Hepatocyte (in vitro differentiated cells): ENCODE measurements at regions not wholly inside any gene's neighbourhood (a gene's known extent, or its start where the extent isn't known, plus 50 kb on each side); places are given as distances from the start of the nearest gene placed in this dataset.

Source experiments
- DNase-seq: peaks from one replicate; pipeline ENCODE4 v3.0.0-alpha.2; 2016; ENCODE audit warnings: low spot score
- H2AFZ ChIP-seq: fragments of 200-600 bp; sonication (generic); 2 replicates; pipeline ENCODE4 v1.6.0; 2016; ENCODE audit warnings: antibody characterized with exemption, mild to moderate bottlenecking
- H3K27ac ChIP-seq: fragments of 200-600 bp; sonication (generic); 2 replicates; pipeline ENCODE4 v1.5.1; 2016; ENCODE audit warnings: mild to moderate bottlenecking
- H3K27me3 ChIP-seq: fragments of 200-600 bp; sonication (generic); 2 replicates; pipeline ENCODE4 v1.6.1; 2016
- H3K36me3 ChIP-seq: fragments of 200-600 bp; sonication (generic); replicated peaks from 2 replicates; pipeline ENCODE4 v1.5.1; 2016; ENCODE audit warnings: low read depth; ENCODE audit not compliant: insufficient read depth
- H3K4me1 ChIP-seq: fragments of 200-600 bp; sonication (generic); 2 replicates; pipeline ENCODE4 v1.5.1; 2016; ENCODE audit warnings: mild to moderate bottlenecking, moderate library complexity; ENCODE audit not compliant: insufficient read depth
- H3K4me2 ChIP-seq: fragments of 200-600 bp; sonication (generic); 2 replicates; pipeline ENCODE4 v1.6.0; 2016
- H3K4me3 ChIP-seq: fragments of 200-600 bp; sonication (generic); 2 replicates; pipeline ENCODE4 v1.5.1; 2016; ENCODE audit warnings: mild to moderate bottlenecking
- H3K79me2 ChIP-seq: fragments of 200-600 bp; sonication (generic); 2 replicates; pipeline ENCODE4 v1.6.0; 2017; ENCODE audit warnings: mild to moderate bottlenecking
- H3K9me2 ChIP-seq: fragments of 200-600 bp; sonication (generic); replicated peaks from 2 replicates; pipeline ENCODE4 v1.6.0; 2017; ENCODE audit warnings: mild to moderate bottlenecking; ENCODE audit not compliant: insufficient read depth
- H3K9me3 ChIP-seq: fragments of 200-600 bp; sonication (generic); 2 replicates; pipeline ENCODE4 v1.5.1; 2016; ENCODE audit warnings: low read depth, mild to moderate bottlenecking
- H4K20me1 ChIP-seq: fragments of 200-600 bp; sonication (generic); 2 replicates; pipeline ENCODE4 v1.6.0; 2016; ENCODE audit warnings: mild to moderate bottlenecking; ENCODE audit not compliant: insufficient read depth, poor library complexity, severe bottlenecking
- CTCF ChIP-seq: fragments of 200-600 bp; sonication (generic); IDR thresholded peaks from 2 replicates; pipeline ENCODE4 v1.5.1; 2016; ENCODE audit warnings: antibody characterized with exemption, mild to moderate bottlenecking; ENCODE audit not compliant: poor library complexity
- EZH2 ChIP-seq: fragments of 200-600 bp; sonication (generic); IDR thresholded peaks from 2 replicates; pipeline ENCODE4 v1.6.1; 2016; ENCODE audit warnings: antibody characterized with exemption, mild to moderate bottlenecking, borderline replicate concordance
- EZH2phosphoT487 ChIP-seq: fragments of 200-600 bp; sonication (generic); IDR thresholded peaks from one replicate; pipeline ENCODE4 v1.6.1; 2018; ENCODE audit warnings: antibody characterized with exemption, mild to moderate bottlenecking, low read depth, moderate library complexity; ENCODE audit not compliant: unreplicated experiment, severe bottlenecking
- WGBS: methylation state at CpG from one replicate; pipeline ENCODE4 v1.1.6; 2016; ENCODE audit warnings: low lambda C conversion rate; ENCODE audit errors: missing lambda C conversion rate; 5-methylcytosine and 5-hydroxymethylcytosine counted together

DNA sequence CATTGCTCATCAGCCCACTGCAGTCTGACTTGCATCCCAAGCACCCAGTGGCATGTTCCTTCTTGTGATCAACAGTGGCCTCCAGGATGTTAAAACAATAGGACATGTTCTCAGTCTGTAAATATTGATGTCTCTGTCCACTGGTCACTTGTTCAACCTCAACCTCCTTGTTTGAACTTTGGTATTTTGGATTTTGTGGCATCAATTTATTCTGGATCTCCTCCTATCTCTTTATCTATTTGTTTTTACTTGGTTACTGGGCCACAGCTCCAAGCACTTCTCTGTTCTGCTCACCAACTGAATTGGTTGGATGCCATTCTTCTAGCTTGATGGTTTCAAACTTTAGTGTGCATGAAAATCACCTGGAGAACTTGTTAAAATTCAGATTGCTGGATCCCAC, 1414.8 kb upstream of the CELF4 start:
- H3K79me2 ChIP-seq, result no peaks in the 10 kb centered on the region
- no peaks in the 10 kb centered on the region for H3K27me3 ChIP-seq
- no peak for DNase-seq
- H3K9me2 ChIP-seq, result no peaks in the 10 kb centered on the region
- H3K4me1 ChIP-seq, result no peaks in the 10 kb centered on the region
- H4K20me1 ChIP-seq, result no peaks in the 10 kb centered on the region
- no peak overlapping the region for H2AFZ ChIP-seq
- H3K4me2 ChIP-seq, result no peak overlapping the region
- no peaks in the 10 kb centered on the region for H3K36me3 ChIP-seq
- TF ChIP-seq CTCF (no peak), EZH2phosphoT487 (no peak), EZH2 (no peak)
- H3K27ac ChIP-seq, result no peak overlapping the region
- no peaks in the 10 kb centered on the region for H3K9me3 ChIP-seq
- H3K4me3 ChIP-seq, result no peak overlapping the region

- no peaks in the 10 kb centered on the region for H3K9me2 ChIP-seq
Observed at GRCh38 chr18:38972571-38972970, 1407.0 kb upstream of the CELF4 start.

DNA sequence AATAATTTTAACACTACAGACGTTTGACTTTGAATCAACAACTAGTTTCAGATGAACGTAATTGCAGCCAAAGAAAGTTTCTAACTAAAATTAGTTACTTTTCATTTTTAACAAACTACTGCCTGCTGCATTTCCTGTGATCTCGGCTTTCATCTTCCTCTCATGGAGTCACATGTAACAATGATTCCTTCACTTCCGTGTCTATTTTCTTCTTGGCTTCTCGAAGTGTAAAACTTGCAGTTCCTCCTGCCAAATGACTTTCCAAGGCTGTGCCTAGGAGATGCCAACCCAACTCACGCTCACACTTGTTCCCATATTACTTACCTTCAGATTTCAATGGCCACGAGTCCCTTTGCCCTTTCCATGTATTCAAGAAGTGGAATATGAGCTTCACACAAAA, 1406.3 kb upstream of the CELF4 start:
- no peaks in the 10 kb centered on the region for H3K79me2 ChIP-seq
- no peaks in the 10 kb centered on the region for H3K9me3 ChIP-seq
- no peak overlapping the region for H3K27ac ChIP-seq
- H2AFZ ChIP-seq, result no peak overlapping the region
- 91% methylated on average over 7 of the region's 7 CpGs for WGBS
- DNase-seq, result no peak
- H3K9me2 ChIP-seq, result no peaks in the 10 kb centered on the region
- H3K36me3 ChIP-seq, result no peaks in the 10 kb centered on the region
- no peak overlapping the region for H3K4me2 ChIP-seq
- no peaks in the 10 kb centered on the region for H3K4me1 ChIP-seq
- no peak overlapping the region for H3K4me3 ChIP-seq
- no peaks in the 10 kb centered on the region for H4K20me1 ChIP-seq
- H3K27me3 ChIP-seq, result no peaks in the 10 kb centered on the region
- no peak for TF ChIP-seq EZH2
- TF ChIP-seq CTCF, result no peak
- no peak for TF ChIP-seq EZH2phosphoT487

More at GRCh38 chr18:38972571-38972970, 1407.0 kb upstream of the CELF4 start:
- DNase-seq, result no peak
- WGBS, result 94% methylated on average over 1 of the region's 1 CpG
- Histone ChIP-seq H3K27me3 (no peaks in the 10 kb centered on the region), H3K4me2 (no peak overlapping the region), H2AFZ (no peak overlapping the region), H3K27ac (no peak overlapping the region), H3K79me2 (no peaks in the 10 kb centered on the region), H3K9me3 (no peaks in the 10 kb centered on the region), H3K4me3 (no peak overlapping the region), H3K36me3 (no peaks in the 10 kb centered on the region), H3K4me1 (no peaks in the 10 kb centered on the region), H4K20me1 (no peaks in the 10 kb centered on the region)
- TF ChIP-seq EZH2 (no peak), CTCF (no peak), EZH2phosphoT487 (no peak)

DNA sequence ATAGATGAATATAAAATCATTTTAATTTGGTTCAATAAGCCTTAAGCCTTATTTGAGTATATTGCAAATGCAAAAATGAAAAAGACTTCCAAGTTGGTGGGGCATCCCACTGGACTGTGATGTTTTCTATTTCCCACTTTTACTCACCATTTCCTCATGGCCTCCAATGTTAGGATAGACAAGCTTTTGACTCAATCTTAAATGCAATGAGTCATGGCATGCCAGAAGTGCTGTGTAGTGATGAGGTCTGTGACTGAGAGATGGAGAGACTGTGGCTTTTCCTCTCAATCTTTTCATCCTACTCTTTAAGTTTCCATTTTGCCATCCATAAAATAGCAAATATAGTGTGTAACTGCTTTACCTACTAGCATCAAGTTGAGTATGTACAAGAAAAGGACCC, 1401.2 kb upstream of the CELF4 start:
- Histone ChIP-seq H3K27ac (no peak overlapping the region), H3K27me3 (no peaks in the 10 kb centered on the region), H3K79me2 (no peaks in the 10 kb centered on the region), H3K4me2 (no peak overlapping the region), H3K4me3 (no peak overlapping the region), H3K36me3 (no peaks in the 10 kb centered on the region), H4K20me1 (no peaks in the 10 kb centered on the region), H3K9me3 (no peaks in the 10 kb centered on the region), H3K9me2 (no peaks in the 10 kb centered on the region), H2AFZ (no peak overlapping the region), H3K4me1 (no peaks in the 10 kb centered on the region)
- TF ChIP-seq CTCF (no peak), EZH2 (no peak)
- no peak for DNase-seq
